GM21825 (cell line): ENCODE measurements at regions not wholly inside any gene's neighbourhood (a gene's known extent, or its start where the extent isn't known, plus 50 kb on each side); places are given as distances from the start of the nearest gene placed in this dataset.
"Not testable (repeated sequence)": the region's sequence is repeated elsewhere in the genome, so short reads cannot be mapped to it uniquely, and the experiment has no call there.

ENCODE experiments used
- ATAC-seq: cut with Tn5 transposase; IDR thresholded peaks from one replicate; pipeline ENCODE4 v1.9.1; 2021; ENCODE audit warnings: mild to moderate bottlenecking, moderate library complexity; ENCODE audit not compliant: unreplicated experiment

DNA sequence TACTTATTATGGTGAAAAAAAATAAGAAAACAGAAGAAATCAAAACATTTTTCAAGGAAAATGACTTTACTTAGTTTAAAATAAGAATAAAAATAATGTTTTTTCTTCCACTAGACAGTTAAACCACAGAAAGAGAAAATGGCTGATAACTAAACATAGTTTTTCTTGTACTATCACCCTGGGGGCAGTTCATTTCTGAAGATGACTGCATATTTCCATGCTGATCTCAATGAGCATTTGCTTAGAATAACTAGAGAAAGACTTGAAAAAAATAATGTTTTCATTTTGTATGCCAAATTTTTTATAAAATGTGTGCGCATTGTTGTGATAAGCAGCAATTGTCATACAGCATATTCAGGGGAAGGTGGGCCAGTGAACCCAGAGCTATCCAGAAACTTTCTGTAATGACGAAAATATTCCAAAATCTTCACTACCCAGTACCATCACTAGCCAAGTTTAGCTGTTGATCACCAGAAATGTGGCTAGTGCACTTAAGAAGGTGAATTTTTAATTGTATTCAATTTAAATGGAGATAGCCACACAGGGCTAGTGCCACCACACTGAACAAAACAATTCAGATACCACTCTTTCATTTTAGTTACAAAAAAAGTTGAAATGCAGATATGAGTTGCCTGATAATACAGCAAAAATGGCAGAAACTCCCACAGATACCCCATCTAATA is 513.4 kb upstream of the NETO1 start:
- no peak for ATAC-seq

DNA sequence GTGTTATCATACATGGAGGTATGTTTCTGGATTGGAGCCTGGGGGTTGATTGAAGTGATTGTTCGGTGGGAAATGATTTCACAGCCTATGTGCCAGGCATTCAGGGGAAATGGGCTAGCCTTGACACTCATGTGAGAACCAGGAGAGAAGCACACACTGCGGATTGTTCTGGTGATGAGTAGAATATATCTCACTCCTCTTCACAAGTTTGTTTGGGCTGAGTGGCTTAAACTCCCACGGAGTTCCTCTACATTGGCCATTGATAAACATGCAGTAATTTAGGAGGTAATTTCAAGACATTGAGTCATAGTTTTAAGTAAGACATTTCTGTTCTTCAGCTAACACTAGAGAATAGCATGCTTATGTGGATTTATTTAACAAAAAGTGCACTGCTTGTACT is 498.9 kb upstream of the NETO1 start:
- no peak for ATAC-seq

DNA sequence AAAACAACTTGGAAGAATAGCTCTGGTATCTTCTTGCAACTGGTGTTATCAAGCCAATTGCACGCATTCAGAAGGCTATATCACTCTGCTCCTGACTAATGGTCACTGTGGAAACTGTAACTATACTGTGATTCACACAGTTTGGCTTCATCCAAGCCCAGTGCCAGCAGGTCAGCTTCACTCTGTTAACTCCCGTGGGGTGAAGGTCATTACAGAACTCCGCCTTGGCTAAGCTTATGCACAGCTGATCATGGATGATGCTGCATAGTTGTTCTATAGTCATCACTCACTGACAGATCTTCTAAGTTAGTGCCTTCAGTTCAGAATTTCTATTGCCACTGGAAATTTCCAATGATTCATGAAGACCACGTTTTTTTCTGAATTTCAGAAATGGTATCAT is 497.2 kb upstream of the NETO1 start:
- ATAC-seq = no peak

DNA sequence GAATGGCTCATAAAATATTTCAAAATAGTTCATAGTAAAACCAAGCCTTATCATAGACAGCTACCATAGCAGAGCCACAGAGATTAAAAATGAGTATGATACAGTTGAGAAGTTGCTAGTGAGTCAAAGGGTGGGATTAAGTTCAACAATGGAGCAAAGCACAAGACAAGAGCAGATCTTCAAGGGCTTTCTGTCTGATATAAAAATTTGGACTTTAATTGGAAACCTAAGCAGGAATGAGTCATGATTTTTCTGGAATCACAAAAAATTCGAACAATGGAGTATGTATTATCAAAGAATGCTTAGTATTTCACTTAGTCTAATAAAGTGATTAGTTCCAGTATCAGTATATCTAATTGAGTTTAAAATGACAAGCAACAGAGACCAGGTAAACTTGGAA is 487.3 kb upstream of the NETO1 start:
- ATAC-seq = no peak

- no peak for ATAC-seq
These were observed 484.8 kb upstream of the NETO1 start for GRCh38 chr18:73352546-73352945.

- ATAC-seq = no peak
These were observed 472.6 kb upstream of the NETO1 start for GRCh38 chr18:73340135-73340977.

DNA sequence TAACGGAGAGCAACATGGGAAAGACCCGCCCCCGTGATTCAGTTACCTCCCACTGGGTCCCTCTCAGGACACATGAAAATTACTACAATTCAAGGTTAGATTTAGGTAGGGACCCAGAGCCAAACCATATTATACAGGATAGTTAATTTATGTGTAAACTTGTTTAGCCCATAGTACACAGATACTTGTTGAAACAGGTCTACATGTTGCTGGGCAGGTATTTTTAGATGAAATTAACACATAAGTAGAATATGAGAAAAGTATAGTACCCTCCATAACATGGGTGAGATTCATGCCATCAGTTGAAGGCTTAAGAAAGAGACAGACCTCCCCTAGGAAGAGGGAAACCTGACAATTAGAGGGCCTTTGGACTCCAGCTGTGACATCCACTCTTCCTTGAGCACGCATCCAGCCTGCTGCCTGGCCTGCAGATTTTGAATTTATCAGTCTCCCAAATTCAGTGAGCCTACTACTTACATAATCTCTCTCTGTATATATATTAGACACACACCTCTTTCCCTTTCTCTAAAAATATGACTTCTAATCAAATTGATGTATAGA is 463.5 kb upstream of the NETO1 start:
- no peak for ATAC-seq

DNA sequence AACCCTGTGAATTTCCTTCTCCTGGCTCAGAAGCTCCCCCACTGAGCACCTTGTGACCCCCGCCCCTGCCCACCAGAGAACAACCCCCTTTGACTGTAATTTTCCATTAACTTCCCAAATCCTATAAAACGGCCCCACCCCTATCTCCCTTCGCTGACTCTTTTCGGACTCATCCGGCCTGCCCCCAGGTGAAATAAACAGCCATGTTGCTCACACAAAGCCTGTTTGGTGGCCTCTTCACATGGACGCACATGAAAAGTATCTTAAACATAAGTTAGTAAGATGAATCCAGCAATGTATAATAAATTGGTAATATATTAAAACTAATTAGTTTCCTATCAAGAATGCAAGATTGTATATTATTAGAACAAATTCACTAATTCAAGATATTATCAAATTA is 462.3 kb upstream of the NETO1 start:
- ATAC-seq = not testable (repeated sequence)

DNA sequence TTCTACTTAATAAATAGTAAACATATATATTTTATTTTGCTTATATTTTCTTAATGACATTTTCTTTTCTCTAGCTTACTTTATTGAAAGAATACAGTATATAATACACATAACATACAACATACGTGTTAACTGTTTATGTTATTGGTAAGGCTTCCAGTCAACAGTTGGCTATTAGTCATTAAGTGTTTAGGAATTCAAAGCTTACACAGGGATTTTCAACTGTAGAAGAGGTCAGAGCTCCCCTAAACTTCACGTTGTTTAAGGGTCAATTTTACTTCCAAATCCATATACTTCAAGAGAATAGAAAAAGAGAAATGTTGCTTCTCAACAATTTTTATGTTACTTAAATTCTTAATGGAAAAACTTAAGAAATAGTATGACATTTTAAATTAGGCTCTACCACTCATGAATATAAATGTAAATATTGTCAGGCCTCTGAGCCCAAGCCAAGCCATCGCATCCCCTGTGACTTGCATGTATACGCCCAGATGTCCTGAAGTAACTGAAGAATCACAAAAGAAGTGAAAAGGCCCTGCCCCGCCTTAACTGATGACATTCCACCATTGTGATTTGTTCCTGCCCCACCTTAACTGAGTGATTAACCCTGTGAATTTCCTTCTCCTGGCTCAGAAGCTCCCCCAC is 456.5 kb upstream of the NETO1 start:
- ATAC-seq = not testable (repeated sequence)

GRCh38 chr18:73318739-73319479 is 451.1 kb upstream of the NETO1 start:
- no peak for ATAC-seq

DNA sequence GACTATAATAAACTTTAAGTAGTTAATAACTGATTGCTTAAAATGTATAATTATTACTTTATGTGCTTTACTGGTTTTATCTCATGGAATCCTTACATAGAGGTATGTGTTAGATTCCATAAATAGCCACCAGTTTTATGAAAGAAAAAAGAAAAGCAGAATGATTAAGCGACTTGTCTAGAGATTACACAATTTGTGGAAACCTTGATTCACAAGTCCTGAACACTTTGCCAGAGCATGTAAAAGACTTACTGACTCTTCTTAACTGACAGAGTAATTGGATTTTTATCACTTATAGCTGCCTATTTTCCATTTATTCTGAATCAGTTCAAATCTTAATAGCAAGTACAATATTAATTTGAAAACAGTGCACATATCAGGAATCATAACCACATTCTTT is 448.7 kb upstream of the NETO1 start:
- no peak for ATAC-seq

- ATAC-seq = no peak
These were observed 447.6 kb upstream of the NETO1 start for GRCh38 chr18:73315381-73315780.

DNA sequence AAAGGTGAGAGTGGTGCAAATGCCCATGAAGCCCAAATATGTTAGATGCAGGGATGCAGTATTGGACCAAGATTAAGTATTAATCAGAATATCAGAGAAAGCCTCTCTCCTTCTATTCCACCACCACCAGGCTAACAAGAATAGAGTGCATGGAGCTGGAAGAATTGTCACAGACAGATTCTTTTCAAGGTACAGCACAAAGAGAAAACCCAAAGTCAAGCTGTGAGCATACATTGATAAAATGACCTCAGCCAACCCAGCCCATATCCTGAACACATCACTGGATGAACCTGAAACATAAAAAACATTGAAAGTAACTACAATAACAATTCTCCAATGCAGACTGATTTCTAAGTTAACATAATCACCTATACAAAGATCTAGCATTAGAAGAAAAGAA is 445.7 kb upstream of the NETO1 start:
- no peak for ATAC-seq

- ATAC-seq = no peak
These were observed 428.9 kb upstream of the NETO1 start for GRCh38 chr18:73296686-73297085.

GRCh38 chr18:73292156-73292555 is 424.4 kb upstream of the NETO1 start:
- ATAC-seq = no peak

DNA sequence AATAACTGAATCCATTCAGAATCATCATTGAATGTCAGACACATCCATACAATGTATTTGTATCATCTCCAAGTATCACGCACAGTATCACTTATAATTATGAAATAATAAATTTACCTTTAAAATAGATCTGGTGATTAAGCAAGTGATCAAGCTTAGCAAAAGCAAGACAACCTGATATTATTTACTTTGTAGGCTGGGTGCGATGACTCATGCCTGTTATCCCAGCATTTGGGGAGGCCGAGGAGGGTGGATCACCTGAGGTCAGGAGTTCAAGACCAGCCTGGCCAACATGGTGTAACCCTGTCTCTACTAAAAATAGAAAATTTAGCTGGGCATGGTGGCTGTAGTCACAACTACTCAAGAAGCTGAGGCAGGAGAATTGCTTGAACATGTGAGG is 421.0 kb upstream of the NETO1 start:
- ATAC-seq = no peak

DNA sequence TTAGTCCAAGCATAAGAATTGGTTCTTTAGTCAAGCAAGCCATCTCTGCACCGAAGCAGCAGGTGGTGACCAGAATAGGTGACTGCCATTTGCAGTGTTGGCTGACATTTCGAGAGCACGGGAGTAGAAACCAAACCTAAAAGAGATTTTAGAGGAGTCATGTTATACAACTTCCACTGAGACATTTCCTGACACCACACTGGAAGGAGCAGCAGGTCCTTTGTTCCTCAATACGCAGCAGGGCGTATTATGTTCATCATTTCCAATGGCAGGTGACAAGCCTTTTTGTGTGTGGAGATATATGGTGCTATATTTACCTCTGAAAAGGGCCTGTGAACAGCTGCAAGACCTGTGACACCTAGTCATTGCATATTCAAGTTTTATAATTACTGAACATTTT is 418.8 kb upstream of the NETO1 start:
- no peak for ATAC-seq

- ATAC-seq = no peak
These were observed 416.0 kb upstream of the NETO1 start for GRCh38 chr18:73283788-73284187.

DNA sequence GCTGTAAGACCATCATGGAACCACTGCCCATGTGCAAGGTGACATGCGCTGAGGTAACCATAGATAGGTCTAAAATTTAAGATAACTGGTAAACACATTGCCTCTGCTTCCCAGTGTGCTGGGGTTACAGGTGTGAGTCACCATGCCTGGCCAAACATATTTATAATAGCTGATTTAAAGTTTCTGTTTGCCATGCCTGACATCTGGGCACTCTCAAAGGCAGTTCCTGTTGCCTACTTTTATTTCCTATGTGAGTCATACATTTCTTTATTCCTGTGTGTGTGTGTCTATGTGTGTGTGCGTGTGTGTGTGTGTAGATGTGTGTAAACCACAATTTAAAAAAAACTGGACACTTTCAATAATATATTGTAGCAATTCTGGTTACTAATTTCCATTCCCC is 415.2 kb upstream of the NETO1 start:
- ATAC-seq = no peak

GRCh38 chr18:73279498-73279897 is 411.7 kb upstream of the NETO1 start:
- no peak for ATAC-seq
